Muscle of back (tissue), 3 donors: ENCODE measurements at regions not wholly inside any gene's neighbourhood (a gene's known extent, or its start where the extent isn't known, plus 50 kb on each side); places are given as distances from the start of the nearest gene placed in this dataset.
"Not testable (repeated sequence)": the region's sequence is repeated elsewhere in the genome, so short reads cannot be mapped to it uniquely, and the experiment has no call there.

Source experiments
- DNase-seq, 3 donors: peaks; one replicate each; pipeline versions ENCODE4 v3.0.0 to v3.0.0-alpha.2; 2013

DNA sequence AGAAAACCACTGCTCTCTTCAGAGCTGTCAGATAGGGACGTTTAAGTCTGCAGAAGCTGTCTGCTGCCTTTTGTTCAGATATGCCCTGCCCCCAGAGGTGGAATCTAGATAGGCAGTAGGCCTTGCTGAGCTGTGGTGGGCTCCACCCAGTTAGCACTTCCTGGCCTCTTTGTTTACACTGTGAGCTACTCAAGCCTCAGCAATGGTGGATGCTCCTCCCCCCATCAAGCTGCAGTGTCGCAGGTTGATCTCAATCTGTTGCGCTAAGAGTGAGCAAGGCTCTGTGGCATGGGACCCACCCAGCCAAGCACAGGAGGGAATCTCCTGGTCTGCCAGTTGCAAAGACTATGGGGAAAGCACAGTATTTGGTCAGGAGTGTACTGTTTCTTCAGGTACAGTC lies 59.2 kb upstream of the ZNF641 start:
- DNase-seq = not testable (repeated sequence)

DNA sequence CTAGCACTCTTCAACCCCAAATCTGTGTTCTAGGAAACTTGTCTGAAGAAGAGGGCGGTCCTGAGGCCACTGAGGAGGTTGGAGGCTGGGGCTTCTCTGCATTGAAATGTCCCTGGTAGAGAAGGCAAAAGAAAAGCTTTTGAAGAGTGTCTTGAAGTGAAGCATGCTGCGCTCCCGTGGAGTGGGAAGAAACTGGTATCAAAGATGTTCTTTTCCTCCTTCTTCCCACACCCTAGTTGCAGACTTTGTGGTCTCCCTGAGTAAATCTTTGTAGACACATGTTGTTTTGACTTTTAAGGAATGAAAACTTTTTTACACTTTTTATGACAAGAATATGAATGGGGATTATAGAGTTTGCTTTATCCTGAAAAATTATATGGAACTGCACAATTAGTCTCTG lies 59.0 kb upstream of the ANP32D start:
- no peak for DNase-seq

DNA sequence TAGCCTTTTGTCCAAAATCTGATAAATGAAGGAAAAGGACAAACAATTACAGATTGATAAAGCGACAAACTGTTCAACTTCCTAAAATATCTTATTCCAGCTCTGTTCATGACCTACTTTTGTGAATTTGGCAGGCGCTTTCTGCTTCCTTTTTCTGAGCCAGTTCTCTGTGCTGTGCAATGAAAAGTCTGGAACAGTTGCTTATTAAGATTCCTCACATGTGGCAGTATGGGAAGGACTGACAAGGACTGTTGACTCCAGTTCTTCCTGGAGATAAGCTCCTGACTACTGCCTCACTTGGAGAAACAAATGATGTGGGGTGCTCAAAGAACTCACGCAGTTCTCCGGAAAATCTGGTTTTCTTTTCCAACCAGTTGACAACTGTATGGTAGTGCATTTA lies 58.3 kb upstream of the ANP32D start:
- peak; percentile 52 to 83 (median 61) for DNase-seq

DNA sequence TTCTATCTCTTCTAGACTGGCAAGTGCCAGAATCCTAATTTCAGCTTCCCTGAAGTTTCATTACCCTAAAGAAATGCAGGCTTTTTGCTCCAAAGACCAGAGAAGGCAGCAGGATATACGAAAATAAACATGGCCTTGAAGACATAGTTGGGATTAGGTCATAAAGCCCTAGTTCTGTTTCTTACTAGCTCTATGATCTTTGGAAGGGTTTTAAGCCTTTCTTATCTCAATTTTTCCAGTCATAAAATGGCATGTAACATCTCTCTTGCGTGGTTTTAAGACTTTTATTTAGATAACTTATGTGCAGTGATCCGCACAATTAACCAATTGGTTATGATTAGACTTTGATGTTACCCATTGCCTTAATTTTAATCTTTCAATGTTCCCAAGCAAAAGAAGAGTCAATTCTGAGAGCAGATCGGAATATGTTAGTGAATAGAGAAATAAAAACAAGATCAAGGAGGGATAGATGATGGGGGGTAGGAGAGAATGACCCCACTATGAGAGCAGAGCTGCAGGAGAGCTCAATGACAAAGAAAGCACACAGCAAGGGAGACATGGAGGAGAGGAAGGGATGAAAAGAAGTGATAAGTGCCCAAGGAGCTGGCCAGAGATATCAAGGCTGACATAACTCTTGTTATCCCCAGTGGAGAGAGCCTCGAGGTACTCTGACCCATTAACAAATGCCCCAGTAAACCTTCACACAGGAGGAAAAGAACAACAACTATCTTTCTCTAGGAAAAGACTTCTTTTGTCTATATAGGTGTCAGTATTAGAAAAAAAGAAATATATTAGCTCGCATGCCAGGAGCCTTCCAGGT lies 53.0 kb upstream of the ANP32D start:
- DNase-seq = no peak

DNA sequence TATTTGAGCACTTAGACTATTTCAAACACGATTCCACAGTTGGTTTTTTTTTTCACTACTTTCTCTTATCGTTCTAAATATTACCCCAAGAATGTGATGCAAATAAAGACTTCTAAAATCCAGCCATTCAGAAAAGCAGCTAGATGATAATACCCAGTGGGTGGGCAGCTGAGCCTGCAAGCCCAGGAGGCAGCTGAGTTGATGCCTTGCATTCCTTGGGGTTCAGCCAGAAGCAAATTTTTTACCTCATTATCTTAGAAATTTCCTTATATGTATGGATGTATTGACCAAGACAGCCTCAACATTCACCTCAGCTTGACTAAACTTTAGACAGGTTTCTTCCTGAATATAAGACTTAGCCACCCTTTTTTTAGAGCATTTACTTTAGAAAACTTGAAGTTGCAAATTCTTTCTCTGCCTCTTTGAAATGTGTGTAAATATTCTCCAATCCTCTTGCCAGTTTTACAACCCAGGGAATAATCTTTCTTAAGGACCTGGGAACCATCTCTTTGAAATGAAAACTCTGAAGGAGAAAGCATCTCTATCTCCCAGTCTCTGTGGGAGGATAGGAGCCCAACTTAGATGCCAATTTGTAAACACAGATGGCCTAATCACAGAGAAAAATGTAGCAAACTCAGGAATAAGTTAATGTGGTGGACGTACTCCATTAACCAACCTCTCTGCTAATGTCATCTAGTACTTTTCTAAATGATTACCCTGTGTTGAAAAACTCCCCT lies 52.2 kb upstream of the ANP32D start:
- DNase-seq = no peak

DNA sequence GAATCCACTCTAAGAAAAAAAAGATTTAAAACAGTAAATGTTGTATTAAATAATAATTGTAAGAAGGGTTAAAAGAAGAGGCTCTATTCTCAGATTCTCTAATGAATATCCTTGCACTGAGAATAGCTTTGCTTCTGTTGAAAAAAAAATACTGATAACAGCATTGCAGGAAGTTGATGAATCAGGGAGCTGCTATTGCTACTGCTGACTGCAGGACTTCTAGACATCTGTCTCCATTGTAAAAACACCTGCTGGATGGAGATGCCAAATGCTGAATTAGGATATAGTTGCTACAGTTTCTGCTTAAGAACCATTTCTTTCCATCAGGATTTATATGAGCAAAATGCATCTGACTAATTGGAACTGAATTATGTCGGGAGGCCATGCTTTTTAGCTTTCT lies 50.3 kb upstream of the ANP32D start:
- no peak for DNase-seq
